DOHH2 (cell line): ENCODE measurements at regions not wholly inside any gene's neighbourhood (a gene's known extent, or its start where the extent isn't known, plus 50 kb on each side); places are given as distances from the start of the nearest gene placed in this dataset.

Experiments used
- H3F3A ChIP-seq: fragments of 200-600 bp; sonication (generic), shearing (Covaris generic); 2 replicates; pipeline ENCODE4 v1.6.0; 2016; ENCODE audit warnings: antibody characterized with exemption, mild to moderate bottlenecking; ENCODE audit not compliant: control insufficient read depth, insufficient read depth
- H3K27ac ChIP-seq: fragments of 200-600 bp; sonication (generic); 2 replicates; pipeline ENCODE4 v1.5.1; 2014; ENCODE audit warnings: low read depth, mild to moderate bottlenecking, low read length, moderate library complexity
- H3K27me3 ChIP-seq: fragments of 200-600 bp; sonication (generic); 2 replicates; pipeline ENCODE4 v1.6.1; 2014; ENCODE audit warnings: mild to moderate bottlenecking, low read length, mixed read lengths; ENCODE audit not compliant: control insufficient read depth
- H3K36me3 ChIP-seq: fragments of 200-600 bp; sonication (generic); 2 replicates; pipeline ENCODE4 v1.6.1; 2014; ENCODE audit warnings: mild to moderate bottlenecking, low read length, moderate library complexity, mixed read lengths; ENCODE audit not compliant: control insufficient read depth
- H3K4me1 ChIP-seq: fragments of 200-600 bp; sonication (generic); 2 replicates; pipeline ENCODE4 v1.6.1; 2014; ENCODE audit warnings: mild to moderate bottlenecking, low read length, mixed read lengths; ENCODE audit not compliant: control insufficient read depth
- H3K4me2 ChIP-seq: fragments of 200-600 bp; sonication (generic); 2 replicates; pipeline ENCODE4 v1.6.0; 2014; ENCODE audit warnings: mild to moderate bottlenecking, low read length, moderate library complexity
- H3K4me3 ChIP-seq: fragments of 200-600 bp; sonication (generic); 2 replicates; pipeline ENCODE4 v1.5.1; 2014; ENCODE audit warnings: mild to moderate bottlenecking, low read length, mixed read lengths
- H3K79me2 ChIP-seq: fragments of 200-600 bp; sonication (generic); 2 replicates; pipeline ENCODE4 v1.6.1; 2014; ENCODE audit warnings: mild to moderate bottlenecking, low read length, mixed read lengths; ENCODE audit not compliant: control insufficient read depth
- H3K9me2 ChIP-seq: fragments of 200-600 bp; sonication (generic); replicated peaks from 2 replicates; pipeline ENCODE4 v1.6.1; 2014; ENCODE audit warnings: mild to moderate bottlenecking, low read length, mixed read lengths; ENCODE audit not compliant: control insufficient read depth
- H3K9me3 ChIP-seq: fragments of 200-600 bp; sonication (generic); 2 replicates; pipeline ENCODE4 v1.6.1; 2014; ENCODE audit warnings: antibody characterized with exemption, low read length, mixed read lengths; ENCODE audit not compliant: control insufficient read depth, insufficient read depth
- H4K20me1 ChIP-seq: fragments of 200-600 bp; sonication (generic); 2 replicates; pipeline ENCODE4 v1.6.0; 2014; ENCODE audit warnings: low read depth, mild to moderate bottlenecking, antibody characterized with exemption, low read length, moderate library complexity; ENCODE audit not compliant: control insufficient read depth, insufficient read depth
- EZH2phosphoT487 ChIP-seq: fragments of 200-600 bp; sonication (generic); IDR thresholded peaks from 2 replicates; pipeline ENCODE4 v1.6.1; 2017; ENCODE audit warnings: borderline replicate concordance, mild to moderate bottlenecking, antibody characterized with exemption, low read length, moderate library complexity, mixed read lengths
- TF ChIP-seq, protein P1 (sequence below): fragments of 200-600 bp; sonication (generic); IDR thresholded peaks from one replicate; pipeline ENCODE4 v1.5.1; 2014; ENCODE audit warnings: antibody characterized with exemption, mild to moderate bottlenecking, low read depth, low read length; ENCODE audit not compliant: poor library complexity, severe bottlenecking

DNA sequence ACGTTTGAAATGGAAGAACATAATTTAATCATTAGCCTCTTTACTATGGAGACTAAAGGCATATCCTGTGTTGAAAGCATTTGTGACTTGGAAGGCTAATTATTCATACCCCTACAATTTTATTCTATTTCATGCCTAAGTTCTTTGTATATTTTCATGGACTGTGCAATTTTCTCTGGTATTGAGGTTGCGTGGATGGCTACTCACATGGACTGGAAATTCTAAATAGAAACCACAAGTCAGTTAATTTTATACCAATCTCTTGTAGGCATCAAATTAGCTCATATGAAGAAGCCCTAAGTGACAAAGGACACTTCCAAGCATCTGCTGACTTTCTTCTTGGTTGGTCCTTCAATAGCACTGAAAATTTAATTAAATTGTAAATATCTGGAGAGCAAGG, 1353.5 kb downstream of the ROBO1 start:
- no peaks in the 10 kb centered on the region for H3F3A ChIP-seq
- H3K4me2 ChIP-seq, result no peak overlapping the region
- no peak overlapping the region for H3K27ac ChIP-seq
- TF ChIP-seq, protein P1, sequence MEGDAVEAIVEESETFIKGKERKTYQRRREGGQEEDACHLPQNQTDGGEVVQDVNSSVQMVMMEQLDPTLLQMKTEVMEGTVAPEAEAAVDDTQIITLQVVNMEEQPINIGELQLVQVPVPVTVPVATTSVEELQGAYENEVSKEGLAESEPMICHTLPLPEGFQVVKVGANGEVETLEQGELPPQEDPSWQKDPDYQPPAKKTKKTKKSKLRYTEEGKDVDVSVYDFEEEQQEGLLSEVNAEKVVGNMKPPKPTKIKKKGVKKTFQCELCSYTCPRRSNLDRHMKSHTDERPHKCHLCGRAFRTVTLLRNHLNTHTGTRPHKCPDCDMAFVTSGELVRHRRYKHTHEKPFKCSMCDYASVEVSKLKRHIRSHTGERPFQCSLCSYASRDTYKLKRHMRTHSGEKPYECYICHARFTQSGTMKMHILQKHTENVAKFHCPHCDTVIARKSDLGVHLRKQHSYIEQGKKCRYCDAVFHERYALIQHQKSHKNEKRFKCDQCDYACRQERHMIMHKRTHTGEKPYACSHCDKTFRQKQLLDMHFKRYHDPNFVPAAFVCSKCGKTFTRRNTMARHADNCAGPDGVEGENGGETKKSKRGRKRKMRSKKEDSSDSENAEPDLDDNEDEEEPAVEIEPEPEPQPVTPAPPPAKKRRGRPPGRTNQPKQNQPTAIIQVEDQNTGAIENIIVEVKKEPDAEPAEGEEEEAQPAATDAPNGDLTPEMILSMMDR, result no peak
- TF ChIP-seq EZH2phosphoT487, result no peak
- no peaks in the 10 kb centered on the region for H4K20me1 ChIP-seq
- no peak overlapping the region for H3K4me3 ChIP-seq
- H3K79me2 ChIP-seq, result no peaks in the 10 kb centered on the region
- no peaks in the 10 kb centered on the region for H3K36me3 ChIP-seq
- no peaks in the 10 kb centered on the region for H3K4me1 ChIP-seq
- H3K9me3 ChIP-seq, result no peaks in the 10 kb centered on the region
- H3K27me3 ChIP-seq, result no peaks in the 10 kb centered on the region
- no peaks in the 10 kb centered on the region for H3K9me2 ChIP-seq

DNA sequence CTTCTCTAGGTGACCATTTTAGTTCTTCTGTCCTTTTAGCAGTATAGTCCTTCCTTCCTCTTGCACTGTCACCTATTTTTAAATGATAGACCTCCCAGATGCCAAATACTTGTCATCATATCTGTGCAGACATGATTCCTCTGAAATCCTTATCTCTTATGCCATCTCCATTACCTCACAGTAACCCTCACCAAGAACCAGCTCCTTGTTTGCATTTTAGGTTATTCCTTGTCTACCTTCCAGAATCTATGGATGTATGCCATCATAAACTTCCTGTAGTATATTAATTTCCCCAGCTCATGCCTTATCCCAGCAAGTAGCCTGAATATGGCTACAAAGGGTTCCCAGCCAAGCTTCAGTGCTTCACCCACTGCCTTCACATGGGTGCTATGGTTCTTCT, 1347.2 kb downstream of the ROBO1 start:
- no peak overlapping the region for H3K27ac ChIP-seq
- no peaks in the 10 kb centered on the region for H3K9me3 ChIP-seq
- no peaks in the 10 kb centered on the region for H4K20me1 ChIP-seq
- H3F3A ChIP-seq, result no peaks in the 10 kb centered on the region
- no peaks in the 10 kb centered on the region for H3K27me3 ChIP-seq
- no peaks in the 10 kb centered on the region for H3K79me2 ChIP-seq
- H3K4me2 ChIP-seq, result no peak overlapping the region
- TF ChIP-seq EZH2phosphoT487, result no peak
- TF ChIP-seq, protein P1, result no peak
- no peaks in the 10 kb centered on the region for H3K9me2 ChIP-seq
- no peaks in the 10 kb centered on the region for H3K36me3 ChIP-seq
- H3K4me1 ChIP-seq, result no peaks in the 10 kb centered on the region
- H3K4me3 ChIP-seq, result no peak overlapping the region

DNA sequence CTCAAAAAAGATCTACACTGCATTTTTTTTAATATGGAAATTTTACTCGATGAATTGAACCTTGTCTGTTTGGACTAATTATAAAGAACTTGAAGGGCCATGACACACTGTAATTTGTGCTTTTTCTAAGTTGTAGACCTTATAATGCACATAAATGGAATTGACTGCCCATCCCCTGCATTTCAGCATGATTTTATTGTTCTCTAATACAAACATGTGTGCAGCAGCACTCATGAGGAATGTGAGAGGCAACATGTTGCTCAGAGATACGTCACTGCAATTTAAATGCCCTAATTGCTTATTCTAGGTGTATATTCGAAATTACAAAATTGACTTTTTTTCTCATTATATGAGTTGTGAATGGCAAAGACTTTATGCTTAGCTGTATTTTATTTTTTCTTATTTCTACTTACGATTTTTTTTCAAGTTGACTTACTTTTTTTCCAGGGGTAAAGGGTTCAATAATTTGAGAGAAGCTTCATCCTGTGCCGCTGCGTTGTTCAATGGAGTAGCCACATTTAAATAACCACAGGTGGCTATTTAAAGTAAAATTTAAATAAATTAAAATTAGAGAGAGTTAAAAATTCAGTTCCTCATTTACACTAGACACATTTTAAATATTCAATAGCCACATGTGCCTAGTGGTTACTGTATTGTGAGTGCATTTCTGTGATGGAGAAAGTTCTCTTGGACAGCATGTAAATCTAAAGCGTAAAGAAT, 1346.4 kb downstream of the ROBO1 start:
- Histone ChIP-seq H3K79me2 (no peaks in the 10 kb centered on the region), H3K4me1 (no peaks in the 10 kb centered on the region), H3K36me3 (no peaks in the 10 kb centered on the region), H3K27ac (no peak overlapping the region), H3K27me3 (no peaks in the 10 kb centered on the region), H3K4me3 (no peak overlapping the region), H3K4me2 (no peak overlapping the region), H3K9me3 (no peaks in the 10 kb centered on the region), H3F3A (no peaks in the 10 kb centered on the region), H4K20me1 (no peaks in the 10 kb centered on the region), H3K9me2 (no peaks in the 10 kb centered on the region)
- no peak for TF ChIP-seq EZH2phosphoT487
- TF ChIP-seq, protein P1, result no peak
